ENCODE measurements at regions not wholly inside any gene's neighbourhood (a gene's known extent, or its start where the extent isn't known, plus 50 kb on each side); places are given as distances from the start of the nearest gene placed in this dataset.

DNA sequence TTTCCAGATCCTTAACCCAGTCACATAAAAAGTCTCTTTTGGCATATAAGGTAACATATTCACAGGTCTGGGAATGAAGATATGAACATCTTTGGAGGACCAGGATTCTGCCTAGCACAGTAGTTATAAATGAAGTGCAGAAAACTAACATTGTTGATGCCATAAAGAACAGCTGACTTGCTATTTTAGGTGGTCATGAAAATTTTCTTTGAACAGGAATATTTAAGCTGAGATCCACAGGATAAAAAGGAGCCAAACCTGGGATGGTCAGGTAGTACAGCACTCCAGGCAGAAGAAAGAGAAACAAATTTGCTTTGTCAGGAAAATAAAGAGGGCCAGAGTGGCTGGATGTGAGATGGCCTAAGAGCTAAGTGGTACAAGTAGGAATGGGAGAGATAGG, 80.0 kb downstream of the CENPW start:
- no peak for DNase-seq

DNA sequence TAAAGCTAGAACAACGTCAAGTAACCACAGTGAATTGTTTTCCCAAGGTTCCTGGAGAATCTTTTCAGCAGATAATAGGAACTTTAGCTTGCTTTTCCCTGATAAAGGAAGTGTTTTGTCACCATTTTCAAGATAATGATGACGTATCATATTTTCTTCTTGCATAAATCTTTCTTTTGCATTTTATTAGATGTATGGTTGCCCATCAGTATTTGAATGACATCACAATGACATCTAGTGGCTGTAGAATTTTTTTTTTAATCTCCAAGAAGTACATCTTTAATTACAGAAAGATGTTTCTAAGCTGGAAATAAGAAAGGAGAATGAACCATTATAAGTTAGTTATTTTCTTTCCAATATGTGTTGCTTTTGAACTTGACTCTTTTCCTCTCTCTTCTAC, 83.0 kb downstream of the CENPW start:
- no peak for DNase-seq

DNA sequence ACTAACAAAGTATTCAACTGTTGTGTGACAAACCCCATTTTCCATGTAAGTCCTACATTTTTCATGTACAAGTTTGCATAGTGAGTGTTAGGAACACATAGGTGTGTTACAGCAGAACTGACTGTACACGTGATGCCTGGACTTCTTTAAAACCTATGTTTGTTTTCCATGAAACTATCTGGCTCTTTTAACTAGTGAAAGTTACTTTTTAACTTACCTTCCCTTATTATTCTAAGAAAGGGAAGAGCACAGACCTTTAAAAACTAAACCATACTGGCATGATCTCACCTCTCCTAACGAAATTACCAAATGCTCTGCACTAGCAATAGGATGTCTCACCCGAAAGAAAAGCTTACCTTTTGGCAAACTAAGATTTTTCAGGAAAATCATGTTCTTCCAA, 87.8 kb downstream of the CENPW start:
- no peak for DNase-seq

DNA sequence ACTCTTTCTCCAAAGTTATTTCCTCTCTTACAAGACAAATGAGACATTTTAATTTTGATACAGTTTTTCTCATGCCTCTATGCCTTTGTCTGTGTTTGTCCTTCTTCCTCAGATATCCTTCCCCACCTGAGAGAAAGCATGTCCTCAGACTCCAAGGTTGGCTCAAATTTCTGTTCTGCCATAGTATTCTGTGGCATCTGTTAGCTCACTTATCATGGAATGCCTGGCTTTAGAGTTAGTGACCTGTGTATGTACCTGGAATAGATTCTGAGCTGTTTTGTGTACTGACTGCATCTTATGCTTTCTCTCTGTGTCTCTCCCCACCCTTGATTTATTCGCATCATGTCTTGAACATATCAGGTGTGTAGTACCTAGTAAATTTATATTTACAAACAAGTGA, 90.0 kb downstream of the CENPW start:
- DNase-seq: no peak

DNA sequence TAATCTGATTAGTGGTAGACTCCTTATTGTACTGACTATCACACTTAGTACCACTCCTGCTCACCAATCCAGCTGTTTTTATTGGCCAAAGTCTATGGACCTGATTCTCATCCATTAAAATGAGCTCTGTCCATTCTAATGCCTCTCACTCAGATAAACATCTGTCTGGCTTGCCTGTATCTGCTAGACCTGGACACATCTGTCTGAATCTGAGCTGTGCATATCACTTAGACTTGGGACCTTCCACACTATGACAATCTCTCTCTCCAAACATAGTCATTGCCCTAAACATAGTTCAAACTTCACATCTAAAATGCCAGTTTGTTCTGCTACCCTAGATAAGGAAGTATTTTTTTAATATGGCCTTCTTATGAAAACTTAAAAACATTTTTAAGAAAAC, 92.6 kb downstream of the CENPW start:
- DNase-seq: no peak

DNA sequence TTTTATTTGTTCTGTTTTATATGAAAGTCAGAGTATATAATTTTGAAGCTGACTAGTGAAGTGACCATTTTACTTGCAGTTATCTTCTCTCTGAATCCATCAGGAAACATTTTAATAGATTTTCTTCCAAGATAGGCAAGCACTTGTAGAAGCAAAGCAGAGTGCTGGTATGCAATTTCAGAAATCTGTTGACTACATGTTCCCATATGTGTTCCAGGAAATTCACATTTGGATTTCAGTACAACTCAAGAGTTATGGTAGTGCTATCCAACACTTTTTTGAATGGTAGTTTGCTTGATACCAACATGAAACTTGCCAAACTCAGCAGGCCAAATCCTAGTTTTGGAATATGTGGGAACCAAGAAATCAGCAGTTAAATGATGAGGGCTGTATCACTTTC, 94.0 kb downstream of the CENPW start:
- DNase-seq: no peak

DNA sequence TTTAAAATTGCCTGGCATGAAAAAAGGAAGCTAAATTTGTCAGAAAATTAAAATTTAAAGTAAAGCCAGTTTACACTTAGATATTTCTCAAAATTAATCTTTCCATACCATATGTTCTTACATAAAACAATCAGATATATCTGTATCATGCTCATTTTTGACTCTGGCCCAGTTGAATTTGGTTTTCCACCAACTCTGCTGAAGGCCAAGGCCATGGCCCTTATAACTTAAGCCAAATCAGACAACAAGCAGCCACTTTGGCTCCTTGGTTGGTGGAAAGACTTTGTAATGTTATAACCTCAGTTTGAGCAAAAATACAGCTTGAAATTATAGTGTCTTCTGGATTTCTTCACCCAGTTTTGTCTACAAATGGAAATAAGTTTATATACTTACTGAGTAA, 97.3 kb downstream of the CENPW start:
- DNase-seq: no peak

DNA sequence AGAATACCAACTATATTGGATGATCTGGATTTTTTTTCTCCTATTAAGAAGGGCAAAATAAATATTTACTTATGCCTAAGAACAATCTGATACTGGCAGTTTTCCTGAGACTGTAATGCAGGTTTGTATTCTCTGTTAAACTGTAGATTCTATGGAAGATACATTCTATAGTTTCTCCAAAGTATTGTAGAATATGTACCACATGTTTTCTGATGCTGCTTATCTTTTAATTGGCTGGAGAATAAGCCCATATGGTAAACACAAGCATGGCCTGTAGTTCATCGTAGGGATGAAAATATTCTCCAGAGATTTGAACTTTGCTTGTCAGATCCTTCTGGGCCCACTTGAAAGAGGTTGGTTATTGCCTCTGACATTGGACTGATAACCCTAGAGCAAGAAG, 99.1 kb downstream of the CENPW start:
- no peak for DNase-seq

DNA sequence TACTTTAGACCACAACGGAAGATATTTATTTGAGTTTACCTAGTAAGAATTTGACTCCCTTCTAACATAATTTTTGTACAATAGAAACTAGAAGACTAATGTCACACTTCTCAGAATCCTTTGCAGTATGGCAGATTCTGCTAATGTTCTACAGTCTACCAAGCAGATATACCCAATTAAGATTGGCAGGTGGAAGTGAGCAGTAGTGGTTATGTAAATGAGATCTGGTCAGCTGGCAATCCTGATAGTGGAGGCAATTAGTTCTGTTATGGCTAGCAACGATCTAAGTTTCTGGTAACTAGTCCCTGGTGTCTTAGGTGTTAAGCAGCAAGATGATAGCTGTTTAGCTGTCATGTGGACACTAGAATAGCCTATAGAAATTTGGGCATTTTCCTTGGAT, 101.0 kb downstream of the CENPW start:
- DNase-seq: no peak

DNA sequence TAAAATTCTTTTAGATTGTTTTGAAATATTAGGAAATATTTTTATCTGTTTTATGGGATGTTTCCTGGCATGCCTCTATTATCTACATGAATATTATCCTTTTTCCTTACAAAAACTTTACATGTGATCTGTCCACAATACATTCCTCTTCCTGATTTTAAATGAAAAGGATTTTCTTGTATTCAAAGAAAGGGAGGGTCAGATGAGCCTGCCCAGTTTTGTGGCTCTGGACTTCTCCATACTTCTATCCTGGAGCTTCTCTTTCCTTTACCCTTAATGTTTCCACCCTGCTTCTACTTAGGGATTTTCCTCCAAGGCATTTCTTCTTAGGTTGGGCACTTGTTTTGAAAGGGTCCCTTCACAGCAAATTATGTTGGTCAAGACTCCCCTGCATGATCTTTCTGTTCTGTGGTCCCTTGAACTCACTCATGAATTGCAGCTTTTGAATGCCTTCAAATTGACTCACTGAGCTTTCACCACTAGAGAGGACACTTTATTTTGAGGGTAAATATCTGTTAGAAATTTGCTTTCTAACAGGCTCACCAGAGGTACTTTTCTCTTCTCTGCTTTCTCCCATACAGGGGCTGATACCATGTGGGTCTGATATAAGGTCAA, 104.9 kb downstream of the CENPW start:
- DNase-seq: no peak

DNA sequence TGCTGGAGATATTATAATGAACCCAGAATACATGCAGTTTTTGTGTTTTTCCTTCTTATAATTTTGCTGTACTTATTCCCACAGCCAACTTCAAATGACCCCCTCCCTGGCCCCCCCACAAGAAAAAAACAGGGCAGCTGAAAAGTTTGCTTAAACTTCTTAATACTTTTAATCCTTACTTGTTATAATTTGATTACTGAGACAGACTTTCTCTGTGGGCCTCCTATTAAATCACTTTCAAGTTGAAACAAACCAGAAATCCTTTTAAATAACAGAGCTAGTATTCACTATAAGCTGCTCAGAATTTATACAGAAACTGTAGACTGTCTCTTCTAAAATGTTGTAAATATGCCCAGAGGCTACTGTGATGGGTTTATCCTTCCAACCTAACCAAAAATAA, 106.3 kb downstream of the CENPW start:
- DNase-seq: no peak

DNA sequence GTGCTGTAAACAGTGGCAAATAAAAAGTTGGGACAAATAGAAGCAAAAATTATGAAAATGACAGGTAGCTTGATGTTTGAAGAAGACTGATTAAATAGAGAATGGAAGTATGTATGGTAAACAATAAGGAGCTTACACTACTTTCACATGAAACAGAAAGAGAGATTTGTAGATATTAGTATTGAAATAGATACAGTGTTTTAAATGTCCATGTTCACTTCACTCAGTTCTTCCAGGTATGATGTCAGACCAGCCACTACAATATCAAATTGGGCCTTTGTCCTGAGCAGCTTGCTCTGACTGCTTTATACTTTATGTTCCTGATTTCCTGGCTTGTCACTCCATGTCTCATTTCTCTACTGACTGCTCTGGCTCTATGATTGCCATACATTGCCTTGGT, 107.5 kb downstream of the CENPW start:
- no peak for DNase-seq

DNA sequence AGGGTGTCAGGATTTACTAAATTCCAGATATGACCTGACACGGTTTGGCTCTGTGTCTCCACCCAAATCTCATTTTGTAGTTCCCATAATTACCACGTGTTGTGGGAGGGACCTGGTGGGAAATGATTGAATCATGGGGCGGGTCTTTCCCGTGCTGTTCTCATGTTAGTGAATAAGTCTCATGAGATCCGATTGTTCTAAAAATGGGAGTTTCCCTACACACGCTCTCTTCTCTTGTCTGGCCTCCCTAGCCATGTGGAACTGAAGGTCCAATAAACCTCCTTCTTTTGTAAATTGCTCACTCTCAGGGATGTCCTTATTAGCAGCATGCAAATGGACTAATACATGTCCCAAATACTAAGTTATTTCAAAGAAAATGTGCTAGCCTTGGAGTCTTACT, 121.1 kb downstream of the CENPW start:
- no peak for DNase-seq

DNA sequence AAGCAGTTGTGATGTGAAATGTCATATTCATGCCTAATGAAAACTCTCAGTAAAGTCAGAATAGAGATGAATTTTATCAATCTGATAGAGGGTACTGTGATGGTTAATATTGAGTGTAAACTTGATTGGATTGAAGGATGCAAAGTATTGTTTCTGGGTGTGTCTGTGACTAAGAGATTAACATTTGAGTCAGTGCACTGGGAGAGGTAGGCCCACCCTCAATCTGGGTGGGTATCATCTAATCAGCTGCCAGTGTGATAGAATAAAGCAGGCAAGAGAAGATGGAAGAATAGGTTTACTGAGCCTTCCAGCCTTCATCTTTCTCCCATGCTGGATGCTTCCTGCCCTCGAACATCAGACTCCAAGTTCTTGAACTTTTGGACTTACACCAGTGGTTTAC, 124.3 kb downstream of the CENPW start:
- no peak for DNase-seq

DNA sequence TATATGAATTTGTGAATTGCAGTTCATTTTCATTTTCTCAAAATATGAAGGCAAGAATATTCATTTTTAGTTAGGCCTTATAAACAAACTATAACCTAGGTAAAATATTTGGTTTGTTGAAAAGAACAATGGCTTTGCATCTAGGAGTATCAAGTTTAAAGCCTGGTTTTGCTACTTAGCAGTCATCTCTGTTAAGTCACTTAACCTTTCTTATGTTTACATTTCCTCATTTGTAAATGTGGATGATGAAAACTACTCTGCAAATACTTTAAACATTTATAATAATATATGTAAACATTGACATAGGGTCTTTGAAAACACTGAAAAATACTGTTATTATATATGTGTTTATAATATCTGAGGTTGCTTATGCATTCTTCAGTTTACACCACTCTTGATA, 135.5 kb downstream of the CENPW start:
- no peak for DNase-seq

DNA sequence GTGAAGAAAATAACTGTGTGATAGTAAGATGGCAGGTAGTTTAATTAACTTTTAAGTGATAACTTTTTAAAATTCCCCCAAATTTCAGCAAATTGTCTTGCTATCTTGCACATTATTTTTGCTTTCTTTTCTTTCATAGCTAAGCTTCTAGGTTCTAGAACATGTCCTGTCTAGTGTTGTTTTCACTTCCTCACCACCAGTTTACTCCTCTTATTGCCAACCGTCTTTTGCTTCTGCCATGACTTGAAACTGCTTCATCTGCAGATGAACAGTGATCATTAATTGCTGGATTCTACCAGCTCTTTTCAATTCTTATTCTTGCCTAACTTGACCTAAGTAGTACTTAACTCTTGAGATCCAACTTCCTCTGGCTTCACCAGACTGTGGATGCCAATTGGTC, 137.8 kb downstream of the CENPW start:
- no peak for DNase-seq

DNA sequence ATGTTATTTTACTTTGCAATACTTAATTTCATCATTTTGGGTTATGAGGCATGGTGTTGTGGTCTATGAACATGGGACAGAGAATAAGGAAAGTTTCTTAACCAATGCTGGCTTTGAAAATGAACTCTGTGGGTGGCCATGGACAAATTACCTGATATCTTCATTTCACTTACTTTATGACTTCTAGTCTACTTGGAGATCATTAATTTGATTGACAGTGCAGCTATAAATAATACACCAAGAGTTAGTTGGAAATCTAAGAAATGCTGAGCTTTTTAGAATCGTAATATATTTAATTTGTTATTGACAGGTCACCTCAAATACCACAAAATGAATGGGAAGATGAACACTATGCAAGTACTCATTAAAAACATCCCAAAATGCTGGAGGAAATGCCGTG, 140.4 kb downstream of the CENPW start:
- no peak for DNase-seq

DNA sequence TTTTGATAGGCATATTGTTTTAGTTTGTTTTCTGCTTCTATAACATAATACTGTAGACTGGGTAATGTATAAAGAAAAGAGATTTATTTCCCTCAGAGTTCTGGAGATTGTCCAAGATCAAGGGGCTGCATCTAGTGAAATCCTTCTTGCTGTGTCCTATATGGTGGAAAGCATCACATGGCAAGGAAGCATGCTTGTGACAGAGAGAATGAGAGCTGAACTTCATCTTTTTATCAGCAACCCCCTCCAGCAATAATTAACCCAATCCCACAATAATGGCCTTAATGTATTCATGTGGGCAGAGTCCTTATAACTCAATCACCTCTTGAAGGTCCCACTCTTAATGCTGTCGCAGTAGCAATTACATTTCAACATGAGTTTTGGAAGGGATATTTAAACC, 141.4 kb downstream of the CENPW start:
- no peak for DNase-seq

DNA sequence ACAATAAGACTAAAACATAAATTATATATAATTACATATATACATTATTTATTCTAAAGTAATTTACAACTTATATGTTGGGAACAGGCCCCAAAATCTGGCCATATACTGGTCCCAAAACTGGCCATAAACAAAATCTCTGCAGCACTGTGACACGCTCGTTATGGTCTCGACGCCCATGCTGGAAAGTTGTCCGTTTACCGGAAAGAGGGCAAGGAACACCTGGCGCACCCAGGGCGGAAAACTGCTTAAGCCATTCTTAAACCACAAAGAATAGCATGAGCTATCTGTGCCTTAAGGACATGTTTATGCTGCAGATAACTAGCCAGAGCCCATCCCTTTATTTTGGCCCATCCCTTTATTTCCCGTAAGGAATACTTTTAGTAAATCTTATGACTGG, 164.9 kb downstream of the CENPW start:
- DNase-seq: no peak

DNA sequence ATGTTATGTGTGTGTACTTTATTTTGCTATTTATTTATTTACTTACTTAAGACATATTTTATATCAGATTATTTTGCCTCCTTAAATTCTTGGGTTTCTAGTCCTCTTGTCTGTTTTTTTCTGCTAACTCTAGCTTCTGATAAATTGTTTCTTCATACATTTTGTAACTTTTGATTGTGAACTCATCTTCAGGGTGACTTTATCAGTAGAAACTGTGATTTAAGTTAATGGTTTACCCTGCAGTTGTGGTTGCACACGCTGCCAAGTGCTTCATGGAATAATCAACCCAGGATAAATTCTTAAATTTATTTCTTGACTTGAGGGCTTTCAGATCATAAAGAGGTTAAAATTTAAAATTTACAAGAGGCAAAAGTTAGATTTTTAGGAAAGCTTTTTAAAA, 173.3 kb downstream of the CENPW start:
- no peak for DNase-seq

DNA sequence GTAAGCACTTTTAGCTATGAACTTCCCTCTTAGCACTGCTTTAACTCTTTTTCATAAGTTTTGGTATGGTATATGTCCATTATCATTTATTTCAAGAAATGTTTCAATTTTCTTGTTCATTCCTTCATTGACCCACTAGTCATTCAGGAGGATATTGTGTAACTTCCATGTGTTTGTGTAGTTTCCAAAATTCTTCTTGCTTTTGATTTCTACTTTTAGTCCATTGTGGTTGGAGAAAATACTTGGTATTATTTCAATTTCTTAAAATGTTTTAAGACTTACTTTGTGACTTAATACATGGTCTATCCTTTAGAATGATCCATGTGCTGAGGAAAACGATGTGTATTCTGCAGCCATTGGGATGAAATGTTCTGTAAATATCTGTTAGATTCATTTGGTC, 176.5 kb downstream of the CENPW start:
- DNase-seq: no peak

DNA sequence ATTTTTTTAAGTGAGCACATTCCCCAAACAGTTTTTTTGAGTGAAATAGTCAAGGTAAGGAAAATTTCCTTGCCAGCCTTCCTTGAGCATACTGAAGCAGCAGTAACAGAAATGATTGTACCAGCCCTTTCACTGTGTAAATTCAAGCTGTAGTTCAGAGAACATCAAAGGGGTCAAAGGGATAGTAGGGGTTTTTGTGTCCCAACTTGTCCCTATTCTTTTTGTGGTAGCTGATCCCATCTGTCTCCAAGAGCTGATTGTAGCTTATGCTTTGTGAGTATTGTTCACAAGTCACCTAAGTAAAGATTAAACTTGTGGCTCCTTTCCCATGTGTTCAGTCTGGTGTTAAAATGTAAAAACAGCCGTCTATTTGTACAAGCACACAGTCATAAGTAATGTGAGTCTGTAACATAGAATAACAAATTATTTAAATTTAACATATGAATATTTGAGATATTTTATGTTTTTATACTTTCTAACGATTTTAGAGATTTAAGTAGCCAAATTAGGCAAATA, 185.0 kb downstream of the CENPW start:
- no peak for DNase-seq

DNA sequence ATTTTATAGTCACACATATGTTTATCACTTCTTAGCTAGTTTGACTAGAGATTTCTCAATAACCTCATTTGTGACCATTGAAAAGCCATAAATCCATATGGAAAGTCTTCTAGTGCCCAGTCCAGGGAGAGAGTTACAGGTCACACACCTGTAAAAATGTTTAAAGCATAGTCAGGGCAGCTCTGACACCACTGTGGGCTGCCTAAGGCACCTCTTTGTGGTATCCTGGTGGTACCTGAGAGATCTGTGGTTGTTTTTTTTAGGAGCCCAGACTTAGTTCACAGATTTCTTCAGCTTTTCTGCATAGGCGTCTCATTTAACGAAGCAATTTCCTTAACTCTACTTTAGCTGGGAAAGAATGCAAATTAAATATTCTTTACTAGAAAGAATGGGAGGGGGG, 186.6 kb downstream of the CENPW start:
- DNase-seq: no peak

DNA sequence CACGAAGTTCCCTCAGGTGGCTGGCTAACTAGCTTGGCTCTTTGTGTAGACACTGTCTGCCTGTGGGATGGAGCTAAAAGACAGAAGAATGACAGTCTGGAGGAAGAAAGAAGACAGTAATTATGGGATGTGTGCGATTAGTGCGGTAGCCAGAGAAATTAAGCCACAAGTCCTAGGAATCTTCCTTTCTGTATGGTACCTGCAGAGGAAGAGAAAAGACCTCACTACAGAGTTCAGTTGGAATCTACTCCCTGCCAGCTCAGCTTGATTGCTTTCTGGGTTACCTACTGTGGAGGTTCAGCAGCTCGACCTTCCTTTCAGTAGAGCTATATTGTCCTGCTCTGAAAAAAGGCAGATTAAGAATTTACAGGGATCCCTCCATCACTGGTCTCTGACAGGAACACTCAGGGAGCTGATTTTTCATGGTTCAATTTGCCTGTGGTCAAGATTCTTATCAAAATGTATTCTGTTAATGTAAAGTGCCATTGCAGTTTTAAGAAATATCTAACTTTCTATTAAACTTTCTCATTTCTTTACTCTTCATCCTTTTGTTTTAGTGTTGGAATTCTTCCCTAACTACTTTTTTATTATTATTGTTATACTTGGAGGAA, 187.2 kb downstream of the CENPW start:
- no peak for DNase-seq

DNA sequence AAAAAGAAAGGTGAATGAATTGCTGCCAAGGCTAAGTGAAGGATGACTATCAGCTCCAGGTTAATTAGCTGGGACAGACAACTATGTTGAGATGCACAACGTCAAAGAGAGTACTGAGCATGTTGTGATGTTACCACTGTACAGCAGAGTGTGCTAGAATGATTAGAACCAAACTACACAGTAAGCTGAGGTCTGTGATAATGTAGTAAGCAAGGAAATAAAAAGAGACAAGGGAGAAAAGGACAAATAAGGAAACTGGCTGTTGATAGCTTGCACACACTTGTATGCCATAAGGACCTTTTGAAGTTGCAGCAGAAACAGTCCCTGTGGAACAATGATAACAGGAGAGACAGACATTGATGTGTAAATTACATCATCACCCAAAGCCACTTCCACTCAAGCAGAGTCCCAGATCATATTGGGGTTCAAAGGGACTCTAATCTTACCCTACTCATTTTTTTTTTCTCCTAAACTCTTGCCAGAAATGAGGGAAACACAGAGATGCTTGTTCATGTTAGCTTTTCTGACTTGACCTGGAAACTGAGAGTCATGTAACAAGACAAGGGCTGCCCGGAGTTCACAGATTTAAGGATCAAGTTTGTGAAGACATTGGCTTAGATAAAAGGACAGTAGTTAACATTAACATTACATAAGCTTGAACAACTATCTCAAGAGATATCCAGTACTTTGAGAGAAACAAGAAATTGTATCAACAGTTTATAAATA, 189.9 kb downstream of the CENPW start:
- no peak for DNase-seq

Data from amniotic stem cell (primary cell).